Activated T-cell treated with anti-CD3 and anti-CD28 coated beads, Interleukin-2, amount 50 U/mL, for 4 hours (primary cell): ENCODE measurements at regions not wholly inside any gene's neighbourhood (a gene's known extent, or its start where the extent isn't known, plus 50 kb on each side); places are given as distances from the start of the nearest gene placed in this dataset.

Experiments used
- ATAC-seq, 2 donors: fragments of 200-7000 bp; cut with Tn5 transposase; one replicate each; pipeline ENCODE4 v1.10.0; 2021
- DNase-seq: peaks from one replicate; pipeline ENCODE4 v3.0.0-alpha.2; 2020
- H3K27me3 Mint-ChIP-seq: one replicate; pipeline ENCODE4 v1.8.0; 2021; ENCODE audit warnings: low read depth, mixed read lengths
- H3K36me3 Mint-ChIP-seq: one replicate; pipeline ENCODE4 v1.8.0; 2022; ENCODE audit warnings: mixed read lengths; ENCODE audit not compliant: insufficient read depth
- H3K4me1 Mint-ChIP-seq: one replicate; pipeline ENCODE4 v1.8.0; 2021; ENCODE audit warnings: low read depth, mixed read lengths
- H3K4me3 Mint-ChIP-seq: one replicate; pipeline ENCODE4 v1.8.0; 2021; ENCODE audit warnings: mild to moderate bottlenecking, moderate library complexity, mixed read lengths
- H3K9me3 Mint-ChIP-seq: one replicate; pipeline ENCODE4 v1.8.0; 2021; ENCODE audit warnings: mixed read lengths

DNA sequence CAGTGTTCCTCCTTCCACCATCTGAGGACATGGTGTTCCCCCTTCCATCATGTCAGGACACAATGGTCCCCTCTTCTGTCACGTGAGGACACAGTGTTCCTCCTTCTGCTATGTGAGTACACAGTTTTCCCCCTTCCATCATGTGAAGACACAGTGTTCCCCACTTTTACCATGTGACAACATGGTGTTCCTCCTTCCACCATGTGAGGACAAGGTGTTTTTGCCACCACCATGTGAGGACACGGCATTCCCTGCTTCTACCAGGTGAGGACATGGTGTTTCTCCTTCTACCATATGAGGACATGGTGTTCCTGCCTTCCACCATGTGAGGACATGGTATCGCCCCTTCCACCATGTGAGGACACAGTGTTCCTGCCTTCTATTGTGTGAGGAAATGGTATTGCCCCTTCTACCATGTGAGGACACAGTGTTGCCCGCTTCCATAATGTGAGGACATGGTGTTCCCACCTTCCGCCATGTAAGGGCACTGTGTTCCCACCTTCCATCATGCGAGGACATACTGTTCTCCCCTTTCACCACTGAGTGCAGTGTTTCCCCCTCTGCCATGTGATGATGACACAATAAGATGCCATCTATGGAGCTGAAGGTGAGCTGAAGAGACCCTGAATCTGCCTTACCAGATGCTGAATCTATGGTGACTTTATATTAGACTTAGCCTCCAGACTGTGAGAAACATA is 132.3 kb downstream of the FCRL5 start:
- Mint-ChIP-seq H3K36me3 (no peaks in the 10 kb centered on the region), H3K9me3 (no peaks in the 10 kb centered on the region), H3K27me3 (peaks cover 3% of the 10 kb centered on the region), H3K4me3 (no peak overlapping the region), H3K4me1 (no peaks in the 10 kb centered on the region)
- DNase-seq (no peak), ATAC-seq (no peak)

DNA sequence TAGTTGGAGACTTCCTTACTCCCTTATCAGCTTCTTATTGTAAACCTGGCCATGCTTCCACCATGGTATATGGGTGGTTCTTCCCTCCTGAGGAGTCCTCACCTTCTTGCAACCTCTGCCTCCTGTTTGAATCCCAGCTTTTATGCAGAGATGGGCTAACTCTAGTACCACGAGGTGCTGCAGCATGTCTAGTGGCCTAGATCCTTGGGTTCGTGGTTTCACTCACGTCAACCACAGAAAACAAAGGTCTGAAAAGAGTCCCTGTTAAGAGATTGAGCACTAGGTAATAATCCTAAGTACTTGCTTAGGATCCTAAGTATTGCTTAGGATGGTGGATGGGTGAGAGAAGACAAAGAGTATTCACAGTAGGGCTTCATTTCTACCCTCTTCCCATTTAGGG is 133.7 kb downstream of the FCRL5 start:
- no peak for ATAC-seq
- H3K4me3 Mint-ChIP-seq, result no peak overlapping the region
- H3K9me3 Mint-ChIP-seq, result no peaks in the 10 kb centered on the region
- H3K27me3 Mint-ChIP-seq, result peaks cover 3% of the 10 kb centered on the region
- DNase-seq, result no peak
- H3K4me1 Mint-ChIP-seq, result no peaks in the 10 kb centered on the region
- H3K36me3 Mint-ChIP-seq, result no peaks in the 10 kb centered on the region

DNA sequence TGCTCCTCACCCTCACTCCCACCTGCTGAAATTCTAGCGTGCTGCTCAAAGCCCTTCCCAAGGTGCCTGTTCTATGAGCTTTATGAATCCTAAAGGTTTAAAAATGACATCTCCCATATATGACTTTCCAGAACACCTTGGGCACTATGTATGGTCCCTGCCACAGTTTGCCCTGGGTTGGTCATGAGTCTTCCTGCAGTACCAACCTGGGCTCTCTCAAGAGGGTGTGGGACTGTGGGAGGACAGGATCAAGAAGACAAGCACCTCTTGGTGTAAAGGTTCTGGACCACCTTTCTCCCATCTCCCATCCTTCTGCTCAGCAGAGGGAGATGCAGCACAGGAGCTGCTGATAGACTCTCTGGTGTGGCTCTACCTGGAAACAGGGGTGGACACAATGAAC is 134.1 kb downstream of the FCRL5 start:
- Mint-ChIP-seq H3K27me3 (peaks cover 3% of the 10 kb centered on the region), H3K9me3 (no peaks in the 10 kb centered on the region), H3K36me3 (no peaks in the 10 kb centered on the region), H3K4me1 (no peaks in the 10 kb centered on the region), H3K4me3 (no peak overlapping the region)
- no peak for DNase-seq
- no peak for ATAC-seq

DNA sequence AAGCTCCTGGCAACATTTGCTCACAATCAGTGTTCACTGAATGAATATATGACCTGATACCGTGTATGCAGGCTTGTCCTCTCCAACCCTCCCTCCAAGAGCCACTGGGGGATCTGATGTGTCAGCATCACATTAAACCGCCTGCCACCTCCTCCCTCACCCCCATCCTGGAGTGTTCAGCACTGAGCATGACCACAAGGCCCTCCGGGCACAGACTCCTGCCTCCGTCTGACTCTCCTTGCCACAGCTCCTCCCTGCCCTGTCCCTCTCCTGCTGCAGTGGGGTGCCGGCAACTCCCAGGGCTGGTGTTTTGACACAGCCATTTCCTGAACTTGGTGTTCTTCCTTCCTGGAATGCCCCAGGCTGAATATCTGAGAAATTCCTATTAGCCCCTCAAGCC is 136.7 kb downstream of the FCRL5 start:
- Mint-ChIP-seq H3K4me3 (no peak overlapping the region), H3K36me3 (no peaks in the 10 kb centered on the region), H3K9me3 (no peaks in the 10 kb centered on the region), H3K4me1 (no peaks in the 10 kb centered on the region), H3K27me3 (peaks cover 5% of the 10 kb centered on the region)
- ATAC-seq, result no peak
- no peak for DNase-seq

DNA sequence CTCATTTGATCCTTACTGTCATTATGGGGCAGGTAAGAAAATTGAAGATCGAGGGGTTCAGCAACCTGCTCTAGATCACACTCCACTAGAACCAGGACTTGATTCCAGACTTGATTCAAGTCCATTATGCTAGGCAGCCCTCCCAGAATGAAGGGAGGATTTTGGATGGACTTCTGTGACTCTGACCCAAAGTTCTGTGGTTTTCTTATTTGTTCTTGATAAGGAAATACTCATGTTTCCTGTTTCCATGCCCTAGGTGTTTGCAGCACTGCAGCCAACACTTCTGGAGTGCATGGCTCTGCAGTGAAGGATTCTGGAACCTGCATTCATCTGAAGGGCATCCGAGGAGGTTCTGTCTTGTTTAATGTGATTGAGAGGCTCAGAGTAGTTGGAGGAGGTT is 140.0 kb downstream of the FCRL5 start:
- DNase-seq (no peak), ATAC-seq (no peak)
- Mint-ChIP-seq H3K4me1 (no peaks in the 10 kb centered on the region), H3K4me3 (no peak overlapping the region), H3K36me3 (no peaks in the 10 kb centered on the region), H3K9me3 (no peaks in the 10 kb centered on the region), H3K27me3 (peaks cover 8% of the 10 kb centered on the region)

DNA sequence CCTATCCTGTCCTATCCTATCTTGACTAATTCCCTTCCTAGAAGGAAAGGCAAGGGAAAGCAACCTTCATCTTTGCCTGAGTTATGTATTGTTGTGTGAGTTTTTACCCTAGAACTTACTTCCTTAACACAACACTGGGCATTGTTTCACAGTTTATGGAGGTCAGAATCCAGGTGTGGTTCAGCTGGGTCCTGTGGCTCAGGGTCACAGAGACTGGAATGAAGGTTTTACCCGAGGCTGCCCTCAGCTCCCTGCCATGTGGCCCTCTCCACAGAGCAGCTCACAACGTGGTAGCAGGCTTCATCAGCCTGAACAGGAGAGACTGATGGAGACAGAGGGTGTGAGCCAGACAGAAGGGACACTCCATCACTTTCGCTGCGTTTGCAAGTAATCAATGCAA is 140.5 kb downstream of the FCRL5 start:
- H3K36me3 Mint-ChIP-seq, result no peaks in the 10 kb centered on the region
- no peaks in the 10 kb centered on the region for H3K4me1 Mint-ChIP-seq
- peaks cover 8% of the 10 kb centered on the region for H3K27me3 Mint-ChIP-seq
- no peaks in the 10 kb centered on the region for H3K9me3 Mint-ChIP-seq
- H3K4me3 Mint-ChIP-seq, result no peak overlapping the region
- DNase-seq, result no peak
- ATAC-seq, result no peak

DNA sequence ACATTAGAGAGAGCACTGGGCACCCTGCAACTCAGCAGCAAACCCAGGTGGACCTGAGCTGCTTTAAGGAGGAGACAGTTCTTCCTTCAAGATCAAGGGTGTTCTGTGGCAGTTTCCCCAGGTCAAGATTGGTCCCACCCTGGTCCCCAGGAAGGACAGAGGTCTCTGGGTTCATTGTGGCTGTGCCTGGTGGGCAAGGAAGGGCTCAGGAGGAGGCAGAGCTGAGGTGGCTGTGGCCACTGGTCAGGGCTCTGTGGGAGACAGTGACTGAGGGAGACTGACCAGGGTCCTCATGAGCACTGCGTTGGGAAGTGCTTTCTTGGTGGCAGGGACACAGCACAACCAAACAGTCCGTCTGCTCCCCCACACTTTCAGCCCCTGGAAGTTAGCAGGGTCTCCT is 141.3 kb downstream of the FCRL5 start:
- ATAC-seq, result no peak

DNA sequence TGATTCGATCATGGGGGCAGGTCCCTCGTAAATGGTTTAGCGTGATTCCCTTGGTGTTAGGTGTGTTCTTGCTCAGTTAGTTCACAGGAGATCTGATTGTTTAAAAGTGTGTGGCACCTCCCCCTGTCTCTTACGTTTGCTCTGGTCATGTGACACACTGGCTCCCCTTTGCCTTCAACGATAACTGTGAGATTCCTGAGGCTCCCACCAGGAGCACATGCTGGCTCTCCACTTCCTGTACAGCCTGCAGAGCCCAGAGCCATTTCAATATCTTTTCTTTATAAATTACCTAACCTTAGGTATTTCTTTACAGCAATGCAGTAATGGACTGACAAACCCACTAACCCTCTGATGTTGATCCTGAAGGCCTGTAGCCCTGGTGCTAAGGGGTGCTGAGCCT is 141.9 kb downstream of the FCRL5 start:
- DNase-seq (no peak), ATAC-seq (no peak)
- Mint-ChIP-seq H3K4me1 (no peaks in the 10 kb centered on the region), H3K36me3 (no peaks in the 10 kb centered on the region), H3K4me3 (no peak overlapping the region), H3K9me3 (no peaks in the 10 kb centered on the region), H3K27me3 (peaks cover 8% of the 10 kb centered on the region)

More for the DNA sequence above, 141.3 kb downstream of the FCRL5 start:
- H3K4me3 Mint-ChIP-seq, result no peak overlapping the region
- peaks cover 8% of the 10 kb centered on the region for H3K27me3 Mint-ChIP-seq
- no peaks in the 10 kb centered on the region for H3K4me1 Mint-ChIP-seq
- no peaks in the 10 kb centered on the region for H3K36me3 Mint-ChIP-seq
- no peaks in the 10 kb centered on the region for H3K9me3 Mint-ChIP-seq
- DNase-seq, result no peak

DNA sequence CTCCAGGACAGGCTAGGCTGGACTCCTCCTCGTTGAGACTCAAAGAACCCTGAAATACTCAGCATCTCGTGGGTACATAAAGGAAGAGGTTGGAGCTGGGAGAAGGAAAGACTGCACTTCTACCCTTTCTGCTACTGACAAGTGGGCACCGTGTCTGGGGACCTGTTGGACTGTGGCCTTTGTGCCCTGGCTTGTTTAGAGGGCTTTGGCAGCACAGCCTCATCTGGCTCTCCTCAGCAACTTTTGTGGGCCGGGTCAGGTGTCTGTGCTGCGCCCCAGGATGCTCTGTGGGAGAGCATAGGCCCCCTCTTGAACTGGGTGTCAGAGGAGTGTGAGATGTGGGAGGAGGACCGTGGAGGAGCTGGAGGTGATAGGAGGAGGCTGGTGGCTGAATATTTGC is 142.4 kb downstream of the FCRL5 start:
- H3K36me3 Mint-ChIP-seq, result no peaks in the 10 kb centered on the region
- ATAC-seq (no peak), DNase-seq (no peak)
- no peak overlapping the region for H3K4me3 Mint-ChIP-seq
- no peaks in the 10 kb centered on the region for H3K4me1 Mint-ChIP-seq
- no peaks in the 10 kb centered on the region for H3K9me3 Mint-ChIP-seq
- peaks cover 8% of the 10 kb centered on the region for H3K27me3 Mint-ChIP-seq

DNA sequence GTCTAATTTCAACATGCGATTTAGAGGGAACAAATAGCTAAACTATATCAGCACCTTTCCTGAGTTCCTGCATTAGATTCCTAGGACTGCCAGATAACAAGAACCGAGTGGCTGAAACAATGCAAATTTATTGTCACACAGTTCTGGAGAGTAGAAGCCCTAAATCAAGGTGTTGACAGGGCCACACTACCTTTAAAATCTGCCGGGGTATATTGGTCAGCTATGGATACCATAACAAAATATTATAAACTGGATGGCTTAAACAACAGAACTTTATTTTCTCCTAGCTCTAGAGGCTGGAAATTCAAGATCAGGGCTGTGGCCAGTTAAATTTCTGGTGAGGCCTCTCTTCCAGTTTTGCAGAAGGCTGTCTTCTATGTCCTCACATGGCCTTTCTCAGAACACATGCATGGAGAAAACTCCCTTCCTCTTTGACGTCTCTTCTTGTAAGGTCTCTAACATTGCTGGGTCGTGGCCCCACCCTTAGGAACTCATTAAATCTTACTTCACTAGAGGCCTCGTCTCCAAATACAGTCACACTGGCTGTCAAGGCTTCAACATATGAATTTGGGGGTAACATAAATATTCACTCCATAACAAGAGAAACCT is 144.3 kb downstream of the FCRL5 start:
- ATAC-seq (no peak), DNase-seq (no peak)
- Mint-ChIP-seq H3K4me1 (no peaks in the 10 kb centered on the region), H3K27me3 (peaks cover 13% of the 10 kb centered on the region), H3K4me3 (no peak overlapping the region), H3K36me3 (no peaks in the 10 kb centered on the region), H3K9me3 (no peaks in the 10 kb centered on the region)

DNA sequence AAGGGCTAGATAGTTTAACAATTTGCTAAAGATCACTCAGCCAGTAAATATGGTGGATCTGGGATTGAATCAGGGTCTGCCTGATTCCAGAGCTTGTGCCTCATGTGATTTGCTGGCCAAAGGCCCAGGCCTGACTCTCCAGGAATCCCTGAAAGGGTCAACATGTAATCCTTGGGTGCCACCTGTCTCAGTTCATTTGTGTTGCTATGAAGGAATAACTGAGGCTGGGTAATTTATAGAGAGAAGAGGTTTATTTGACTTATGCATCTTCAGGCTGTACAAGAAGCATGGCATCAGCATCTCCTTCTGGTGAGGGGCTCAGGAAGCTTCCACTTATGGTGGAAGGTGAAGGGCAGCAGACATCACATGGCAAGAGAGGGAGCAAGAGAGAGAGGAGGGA is 144.9 kb downstream of the FCRL5 start:
- Mint-ChIP-seq H3K36me3 (no peaks in the 10 kb centered on the region), H3K4me3 (no peak overlapping the region), H3K27me3 (peaks cover 14% of the 10 kb centered on the region), H3K9me3 (no peaks in the 10 kb centered on the region), H3K4me1 (no peaks in the 10 kb centered on the region)
- no peak for ATAC-seq
- no peak for DNase-seq

DNA sequence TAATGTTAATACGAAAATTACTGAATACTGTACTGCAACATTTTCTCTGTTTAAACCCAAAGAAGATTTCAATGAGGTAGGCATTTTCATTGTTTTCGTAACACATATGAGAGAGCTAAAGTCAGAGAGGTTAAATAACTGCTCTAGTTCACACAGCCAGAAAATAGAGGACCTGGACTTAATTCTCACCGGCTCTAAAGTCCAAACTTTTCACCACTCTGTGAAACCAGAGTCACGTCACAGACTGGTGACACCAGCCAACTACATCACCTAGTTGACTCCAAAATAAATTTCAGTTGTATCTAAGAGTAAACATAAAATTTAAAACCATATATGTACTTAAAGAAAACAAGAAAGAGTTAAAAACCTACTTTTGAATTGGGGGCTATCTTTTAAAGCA is 146.7 kb downstream of the FCRL5 start:
- ATAC-seq (no peak), DNase-seq (no peak)
- no peaks in the 10 kb centered on the region for H3K9me3 Mint-ChIP-seq
- no peaks in the 10 kb centered on the region for H3K36me3 Mint-ChIP-seq
- H3K27me3 Mint-ChIP-seq, result peaks cover 19% of the 10 kb centered on the region
- no peaks in the 10 kb centered on the region for H3K4me1 Mint-ChIP-seq
- no peak overlapping the region for H3K4me3 Mint-ChIP-seq

DNA sequence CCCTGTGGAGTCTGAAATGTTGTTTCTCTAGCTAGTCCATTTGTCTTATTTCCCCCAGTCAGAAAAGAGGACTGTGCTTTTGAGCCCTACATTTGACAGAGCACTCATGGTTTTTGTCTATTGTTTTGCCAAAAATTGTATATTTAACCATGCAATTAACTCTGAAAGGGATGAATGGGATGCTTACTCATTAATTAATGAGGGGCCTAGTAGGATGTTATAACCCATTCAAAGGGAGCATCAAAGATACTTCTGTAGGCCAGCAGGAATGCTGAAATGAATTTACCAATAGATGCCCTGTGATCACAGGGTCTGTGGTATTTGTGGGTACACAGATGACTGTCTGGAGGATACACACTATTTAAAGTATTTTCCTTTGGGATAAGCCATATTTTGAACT is 147.7 kb downstream of the FCRL5 start:
- no peaks in the 10 kb centered on the region for H3K9me3 Mint-ChIP-seq
- no peak for ATAC-seq
- DNase-seq, result no peak
- H3K36me3 Mint-ChIP-seq, result no peaks in the 10 kb centered on the region
- no peaks in the 10 kb centered on the region for H3K4me1 Mint-ChIP-seq
- H3K4me3 Mint-ChIP-seq, result no peak overlapping the region
- peaks cover 18% of the 10 kb centered on the region for H3K27me3 Mint-ChIP-seq

DNA sequence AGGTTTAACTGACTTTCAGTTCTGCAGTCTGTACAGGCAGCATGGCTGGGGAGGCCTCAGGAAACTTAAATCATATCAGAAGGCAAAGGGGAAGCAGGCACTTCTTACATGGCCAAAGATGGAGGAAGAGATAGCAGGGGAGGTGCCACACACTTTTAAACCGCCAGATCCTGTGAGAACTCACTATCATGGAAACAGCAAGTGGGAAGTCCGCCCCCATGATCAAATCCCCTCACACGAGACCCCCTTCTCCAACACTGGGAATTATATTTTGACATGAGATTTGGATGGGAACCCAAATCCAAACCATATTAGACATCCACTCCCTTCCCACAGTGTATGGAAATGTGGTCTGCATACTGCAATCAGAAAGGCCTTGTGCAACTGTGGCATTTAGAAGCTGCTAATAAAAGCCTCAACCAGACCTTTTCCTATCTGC is 148.2 kb downstream of the FCRL5 start:
- no peak for ATAC-seq
- no peaks in the 10 kb centered on the region for H3K36me3 Mint-ChIP-seq
- no peak overlapping the region for H3K4me3 Mint-ChIP-seq
- H3K4me1 Mint-ChIP-seq, result no peaks in the 10 kb centered on the region
- H3K27me3 Mint-ChIP-seq, result peaks cover 22% of the 10 kb centered on the region
- H3K9me3 Mint-ChIP-seq, result no peaks in the 10 kb centered on the region
- no peak for DNase-seq

DNA sequence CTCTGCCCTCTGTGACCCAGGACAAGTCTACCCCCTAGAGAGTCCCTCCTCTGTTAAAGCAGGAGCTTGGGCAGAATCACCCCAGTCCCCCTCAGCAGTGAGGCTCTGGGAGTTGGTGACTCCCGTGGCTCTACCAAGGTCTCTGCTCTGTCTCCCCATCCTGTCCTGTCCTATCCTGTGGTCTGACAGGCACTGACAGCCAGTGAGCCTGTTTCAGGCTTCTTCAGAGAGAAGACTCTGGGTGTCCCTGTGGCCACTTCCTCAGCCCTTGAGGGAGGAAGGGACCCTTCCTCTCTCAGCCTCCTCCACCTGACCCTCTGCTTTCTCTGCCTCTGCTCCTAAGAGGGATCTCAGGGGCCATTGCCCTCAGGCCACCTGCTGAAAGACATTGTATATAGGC is 148.7 kb downstream of the FCRL5 start:
- Mint-ChIP-seq H3K36me3 (no peaks in the 10 kb centered on the region), H3K27me3 (peaks cover 22% of the 10 kb centered on the region), H3K4me3 (no peak overlapping the region), H3K4me1 (no peaks in the 10 kb centered on the region), H3K9me3 (no peaks in the 10 kb centered on the region)
- ATAC-seq (no peak), DNase-seq (no peak)
